Astrocyte of the cerebellum (primary cell): ENCODE measurements at regions not wholly inside any gene's neighbourhood (a gene's known extent, or its start where the extent isn't known, plus 50 kb on each side); places are given as distances from the start of the nearest gene placed in this dataset.

Experiments
- DNase-seq: peaks from one replicate; pipeline ENCODE4 v3.0.0-alpha.2; 2011; ENCODE audit warnings: low read depth
- H3K4me3 ChIP-seq: 2 replicates; pipeline ENCODE4 v1.5.1; 2011; ENCODE audit warnings: mild to moderate bottlenecking, low read depth, low read length, moderate library complexity
- CTCF ChIP-seq: IDR thresholded peaks from 2 replicates; pipeline ENCODE4 v1.5.1; 2012; ENCODE audit warnings: low read length, low read depth, moderate library complexity, mild to moderate bottlenecking; ENCODE audit errors: missing control alignments
- in situ Hi-C: cut with HindIII; loops from 2 replicates; pipeline ENCODE4 v1.10.0; 2017; ENCODE audit warnings: low sequenced_read_pairs

- no peak for TF ChIP-seq CTCF
- no peak for DNase-seq
- in situ Hi-C loops = no loop called here
Measured at GRCh38 chr1:177615251-177615650, 354.6 kb downstream of the SEC16B start.

GRCh38 chr1:177611402-177611801 lies 358.5 kb downstream of the SEC16B start:
- no peak overlapping the region for H3K4me3 ChIP-seq
- in situ Hi-C loops = no loop called here
- DNase-seq = no peak
- no peak for TF ChIP-seq CTCF

More at GRCh38 chr1:177615251-177615650, 354.6 kb downstream of the SEC16B start:
- H3K4me3 ChIP-seq = no peak overlapping the region

- no peak for TF ChIP-seq CTCF
- no peak overlapping the region for H3K4me3 ChIP-seq
- no peak for DNase-seq
- in situ Hi-C loops = no loop called here
Measured at GRCh38 chr1:177609953-177610352, 359.9 kb downstream of the SEC16B start.

GRCh38 chr1:177600936-177601335 lies 368.9 kb downstream of the SEC16B start:
- no peak overlapping the region for H3K4me3 ChIP-seq
- in situ Hi-C loops = no loop called here
- no peak for DNase-seq
- no peak for TF ChIP-seq CTCF

GRCh38 chr1:177600321-177600720 lies 369.5 kb downstream of the SEC16B start:
- no peak for DNase-seq
- in situ Hi-C loops = no loop called here
- TF ChIP-seq CTCF = no peak
- H3K4me3 ChIP-seq = no peak overlapping the region

GRCh38 chr1:177597393-177597792 lies 372.5 kb downstream of the SEC16B start:
- DNase-seq = no peak
- in situ Hi-C loops = no loop called here
- H3K4me3 ChIP-seq = no peak overlapping the region
- TF ChIP-seq CTCF = no peak

- no peak for DNase-seq
Measured at GRCh38 chr1:177596485-177596884, 373.4 kb downstream of the SEC16B start.

More at GRCh38 chr1:177596485-177596884, 373.4 kb downstream of the SEC16B start:
- no peak for TF ChIP-seq CTCF
- in situ Hi-C loops = no loop called here
- H3K4me3 ChIP-seq = no peak overlapping the region
